ENCODE measurements at regions not wholly inside any gene's neighbourhood (a gene's known extent, or its start where the extent isn't known, plus 50 kb on each side); places are given as distances from the start of the nearest gene placed in this dataset.

- TF ChIP-seq ZNF462 (CRISPR knock-in tag; IDR thresholded peaks at IDR 0.05): no peak
- TF ChIP-seq STAT1 (IDR thresholded peaks at IDR 0.05; ENCODE audit: unreplicated experiment): no peak
- TF ChIP-seq NANOG (IDR thresholded peaks at IDR 0.05; ENCODE audit: borderline replicate concordance): no peak
- no peak for TF ChIP-seq EZH2 (IDR thresholded peaks at IDR 0.05; ENCODE audit: low read depth, unreplicated experiment)
- TF ChIP-seq REST (IDR thresholded peaks at IDR 0.05; ENCODE audit: unreplicated experiment): no peak
These were observed 238.6 kb downstream of the MEX3B start (continued) for GRCh38 chr15:81807186-81807585.

GRCh38 chr15:81795899-81796298 is 249.9 kb downstream of the MEX3B start:
- H3K79me2 ChIP-seq (replicated peaks; ENCODE audit: insufficient read depth): peaks cover 55% of the 10 kb centered on the region
- ATAC-seq: no peak
- peaks cover 3% of the 10 kb centered on the region; the same call in 1 of the 3 replicates for H3K36me3 Mint-ChIP-seq (ENCODE audit: low read depth)
- no peak for TF ChIP-seq ZNF462 (CRISPR knock-in tag; IDR thresholded peaks at IDR 0.05)
- TF ChIP-seq JUNB (IDR thresholded peaks at IDR 0.05; ENCODE audit: unreplicated experiment): no peak

More at GRCh38 chr15:81795899-81796298, 249.9 kb downstream of the MEX3B start:
- no peak overlapping the region for H3K27ac ChIP-seq (ENCODE audit: low read depth)
- Mint-ChIP-seq H3K9me3 (peaks cover 3% of the 10 kb centered on the region; the same call in 2 of the 3 replicates), H3K27ac (no peak overlapping the region), H3K4me1 (peaks cover 8% of the 10 kb centered on the region; the same call in 2 of the 3 replicates), H3K27me3 (ENCODE audit: insufficient read depth, low read depth, poor library complexity) (no peaks in the 10 kb centered on the region), H3K4me3 (no peak overlapping the region)
- H3K9me2 ChIP-seq (ENCODE audit: insufficient read depth): 0 out of 2 replicates have a peak, but pooled peaks cover 5% of the 10 kb centered on the region
- no peak overlapping the region for H2AFZ ChIP-seq
- peaks cover 28% of the 10 kb centered on the region for H3K4me1 ChIP-seq (ENCODE audit: insufficient read depth)
- H3K36me3 ChIP-seq (ENCODE audit: insufficient read depth): no peaks in the 10 kb centered on the region
- H3K4me2 ChIP-seq: no peak overlapping the region
- no peak for DNase-seq (ENCODE audit: low spot score)
- no peaks in the 10 kb centered on the region for H3F3A ChIP-seq (replicated peaks; ENCODE audit: low read depth)
- H3K4me3 ChIP-seq: no peak overlapping the region
- no peaks in the 10 kb centered on the region for H3K27me3 ChIP-seq (ENCODE audit: insufficient read depth)
- H4K20me1 ChIP-seq (replicated peaks; ENCODE audit: insufficient read depth): no peaks in the 10 kb centered on the region; the same call in 1 of the 2 replicates

Measured in GM23338 (cell line).